ENCODE measurements at regions not wholly inside any gene's neighbourhood (a gene's known extent, or its start where the extent isn't known, plus 50 kb on each side); places are given as distances from the start of the nearest gene placed in this dataset.

DNA sequence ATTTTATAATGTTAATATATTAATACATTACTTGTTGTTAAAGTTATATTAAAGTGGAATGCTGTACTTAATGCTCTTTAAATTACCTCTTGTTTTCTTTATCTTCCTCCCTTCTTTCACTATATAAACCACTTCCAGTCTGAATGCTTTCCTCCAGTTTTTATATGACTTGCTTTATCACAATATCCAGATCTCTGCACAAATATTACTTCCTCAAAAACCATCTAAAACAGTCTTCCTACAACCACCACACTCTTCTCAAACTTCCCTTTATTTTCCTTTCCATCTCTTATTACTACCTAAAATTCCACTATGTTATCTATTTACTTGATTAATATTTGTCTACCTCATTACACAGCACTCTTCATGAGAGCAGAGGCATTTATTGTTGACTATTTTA lies 956.6 kb downstream of the LRFN5 start:
- Histone ChIP-seq H3K4me2 (no peak overlapping the region), H3K9me2 (ENCODE audit: insufficient read depth) (no peaks in the 10 kb centered on the region; the same call in 1 of the 2 replicates), H3K27ac (ENCODE audit: low read depth) (no peak overlapping the region), H3K79me2 (replicated peaks; ENCODE audit: insufficient read depth) (no peaks in the 10 kb centered on the region), H3K4me1 (ENCODE audit: insufficient read depth) (no peaks in the 10 kb centered on the region), H3K36me3 (ENCODE audit: insufficient read depth) (no peaks in the 10 kb centered on the region), H3K4me3 (no peak overlapping the region), H3K27me3 (ENCODE audit: insufficient read depth) (no peaks in the 10 kb centered on the region), H4K20me1 (replicated peaks; ENCODE audit: insufficient read depth) (no peaks in the 10 kb centered on the region), H2AFZ (no peak overlapping the region), H3F3A (replicated peaks; ENCODE audit: low read depth) (no peaks in the 10 kb centered on the region)
- no peaks in the 10 kb centered on the region; the same call in 1 of the 3 replicates for H3K9me3 Mint-ChIP-seq
- H3K4me3 Mint-ChIP-seq, result no peak overlapping the region
- peaks cover 2% of the 10 kb centered on the region for H3K27me3 Mint-ChIP-seq (ENCODE audit: insufficient read depth, low read depth, poor library complexity)
- H3K27ac Mint-ChIP-seq, result no peak overlapping the region
- no peaks in the 10 kb centered on the region; the same call in 2 of the 3 replicates for H3K36me3 Mint-ChIP-seq (ENCODE audit: low read depth)
- TF ChIP-seq JUNB (IDR thresholded peaks at IDR 0.05; ENCODE audit: unreplicated experiment) (no peak), POLR2AphosphoS5 (IDR thresholded peaks at IDR 0.05; ENCODE audit: low read depth) (no peak), NANOG (IDR thresholded peaks at IDR 0.05; ENCODE audit: borderline replicate concordance) (no peak), EZH2phosphoT487 (IDR thresholded peaks at IDR 0.05; ENCODE audit: unreplicated experiment) (no peak), STAT1 (IDR thresholded peaks at IDR 0.05; ENCODE audit: unreplicated experiment) (no peak), ZNF114 (CRISPR knock-in tag; IDR thresholded peaks at IDR 0.05) (no peak)
- TF ChIP-seq, protein P1, sequence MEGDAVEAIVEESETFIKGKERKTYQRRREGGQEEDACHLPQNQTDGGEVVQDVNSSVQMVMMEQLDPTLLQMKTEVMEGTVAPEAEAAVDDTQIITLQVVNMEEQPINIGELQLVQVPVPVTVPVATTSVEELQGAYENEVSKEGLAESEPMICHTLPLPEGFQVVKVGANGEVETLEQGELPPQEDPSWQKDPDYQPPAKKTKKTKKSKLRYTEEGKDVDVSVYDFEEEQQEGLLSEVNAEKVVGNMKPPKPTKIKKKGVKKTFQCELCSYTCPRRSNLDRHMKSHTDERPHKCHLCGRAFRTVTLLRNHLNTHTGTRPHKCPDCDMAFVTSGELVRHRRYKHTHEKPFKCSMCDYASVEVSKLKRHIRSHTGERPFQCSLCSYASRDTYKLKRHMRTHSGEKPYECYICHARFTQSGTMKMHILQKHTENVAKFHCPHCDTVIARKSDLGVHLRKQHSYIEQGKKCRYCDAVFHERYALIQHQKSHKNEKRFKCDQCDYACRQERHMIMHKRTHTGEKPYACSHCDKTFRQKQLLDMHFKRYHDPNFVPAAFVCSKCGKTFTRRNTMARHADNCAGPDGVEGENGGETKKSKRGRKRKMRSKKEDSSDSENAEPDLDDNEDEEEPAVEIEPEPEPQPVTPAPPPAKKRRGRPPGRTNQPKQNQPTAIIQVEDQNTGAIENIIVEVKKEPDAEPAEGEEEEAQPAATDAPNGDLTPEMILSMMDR (conservative IDR thresholded peaks at IDR 0.05; ENCODE audit: low read depth in 2 of 2), result no peak
- TF ChIP-seq, protein P2, sequence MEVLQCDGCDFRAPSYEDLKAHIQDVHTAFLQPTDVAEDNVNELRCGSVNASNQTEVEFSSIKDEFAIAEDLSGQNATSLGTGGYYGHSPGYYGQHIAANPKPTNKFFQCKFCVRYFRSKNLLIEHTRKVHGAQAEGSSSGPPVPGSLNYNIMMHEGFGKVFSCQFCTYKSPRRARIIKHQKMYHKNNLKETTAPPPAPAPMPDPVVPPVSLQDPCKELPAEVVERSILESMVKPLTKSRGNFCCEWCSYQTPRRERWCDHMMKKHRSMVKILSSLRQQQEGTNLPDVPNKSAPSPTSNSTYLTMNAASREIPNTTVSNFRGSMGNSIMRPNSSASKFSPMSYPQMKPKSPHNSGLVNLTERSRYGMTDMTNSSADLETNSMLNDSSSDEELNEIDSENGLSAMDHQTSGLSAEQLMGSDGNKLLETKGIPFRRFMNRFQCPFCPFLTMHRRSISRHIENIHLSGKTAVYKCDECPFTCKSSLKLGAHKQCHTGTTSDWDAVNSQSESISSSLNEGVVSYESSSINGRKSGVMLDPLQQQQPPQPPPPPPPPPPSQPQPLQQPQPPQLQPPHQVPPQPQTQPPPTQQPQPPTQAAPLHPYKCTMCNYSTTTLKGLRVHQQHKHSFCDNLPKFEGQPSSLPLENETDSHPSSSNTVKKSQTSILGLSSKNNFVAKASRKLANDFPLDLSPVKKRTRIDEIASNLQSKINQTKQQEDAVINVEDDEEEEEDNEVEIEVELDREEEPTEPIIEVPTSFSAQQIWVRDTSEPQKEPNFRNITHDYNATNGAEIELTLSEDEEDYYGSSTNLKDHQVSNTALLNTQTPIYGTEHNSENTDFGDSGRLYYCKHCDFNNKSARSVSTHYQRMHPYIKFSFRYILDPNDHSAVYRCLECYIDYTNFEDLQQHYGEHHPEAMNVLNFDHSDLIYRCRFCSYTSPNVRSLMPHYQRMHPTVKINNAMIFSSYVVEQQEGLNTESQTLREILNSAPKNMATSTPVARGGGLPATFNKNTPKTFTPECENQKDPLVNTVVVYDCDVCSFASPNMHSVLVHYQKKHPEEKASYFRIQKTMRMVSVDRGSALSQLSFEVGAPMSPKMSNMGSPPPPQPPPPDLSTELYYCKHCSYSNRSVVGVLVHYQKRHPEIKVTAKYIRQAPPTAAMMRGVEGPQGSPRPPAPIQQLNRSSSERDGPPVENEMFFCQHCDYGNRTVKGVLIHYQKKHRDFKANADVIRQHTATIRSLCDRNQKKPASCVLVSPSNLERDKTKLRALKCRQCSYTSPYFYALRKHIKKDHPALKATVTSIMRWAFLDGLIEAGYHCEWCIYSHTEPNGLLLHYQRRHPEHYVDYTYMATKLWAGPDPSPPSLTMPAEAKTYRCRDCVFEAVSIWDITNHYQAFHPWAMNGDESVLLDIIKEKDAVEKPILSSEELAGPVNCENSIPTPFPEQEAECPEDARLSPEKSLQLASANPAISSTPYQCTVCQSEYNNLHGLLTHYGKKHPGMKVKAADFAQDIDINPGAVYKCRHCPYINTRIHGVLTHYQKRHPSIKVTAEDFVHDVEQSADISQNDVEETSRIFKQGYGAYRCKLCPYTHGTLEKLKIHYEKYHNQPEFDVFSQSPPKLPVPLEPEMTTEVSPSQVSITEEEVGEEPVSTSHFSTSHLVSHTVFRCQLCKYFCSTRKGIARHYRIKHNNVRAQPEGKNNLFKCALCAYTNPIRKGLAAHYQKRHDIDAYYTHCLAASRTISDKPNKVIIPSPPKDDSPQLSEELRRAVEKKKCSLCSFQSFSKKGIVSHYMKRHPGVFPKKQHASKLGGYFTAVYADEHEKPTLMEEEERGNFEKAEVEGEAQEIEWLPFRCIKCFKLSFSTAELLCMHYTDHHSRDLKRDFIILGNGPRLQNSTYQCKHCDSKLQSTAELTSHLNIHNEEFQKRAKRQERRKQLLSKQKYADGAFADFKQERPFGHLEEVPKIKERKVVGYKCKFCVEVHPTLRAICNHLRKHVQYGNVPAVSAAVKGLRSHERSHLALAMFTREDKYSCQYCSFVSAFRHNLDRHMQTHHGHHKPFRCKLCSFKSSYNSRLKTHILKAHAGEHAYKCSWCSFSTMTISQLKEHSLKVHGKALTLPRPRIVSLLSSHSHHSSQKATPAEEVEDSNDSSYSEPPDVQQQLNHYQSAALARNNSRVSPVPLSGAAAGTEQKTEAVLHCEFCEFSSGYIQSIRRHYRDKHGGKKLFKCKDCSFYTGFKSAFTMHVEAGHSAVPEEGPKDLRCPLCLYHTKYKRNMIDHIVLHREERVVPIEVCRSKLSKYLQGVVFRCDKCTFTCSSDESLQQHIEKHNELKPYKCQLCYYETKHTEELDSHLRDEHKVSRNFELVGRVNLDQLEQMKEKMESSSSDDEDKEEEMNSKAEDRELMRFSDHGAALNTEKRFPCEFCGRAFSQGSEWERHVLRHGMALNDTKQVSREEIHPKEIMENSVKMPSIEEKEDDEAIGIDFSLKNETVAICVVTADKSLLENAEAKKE (CRISPR knock-in tag; IDR thresholded peaks at IDR 0.05), result no peak
- TF ChIP-seq, protein P3, sequence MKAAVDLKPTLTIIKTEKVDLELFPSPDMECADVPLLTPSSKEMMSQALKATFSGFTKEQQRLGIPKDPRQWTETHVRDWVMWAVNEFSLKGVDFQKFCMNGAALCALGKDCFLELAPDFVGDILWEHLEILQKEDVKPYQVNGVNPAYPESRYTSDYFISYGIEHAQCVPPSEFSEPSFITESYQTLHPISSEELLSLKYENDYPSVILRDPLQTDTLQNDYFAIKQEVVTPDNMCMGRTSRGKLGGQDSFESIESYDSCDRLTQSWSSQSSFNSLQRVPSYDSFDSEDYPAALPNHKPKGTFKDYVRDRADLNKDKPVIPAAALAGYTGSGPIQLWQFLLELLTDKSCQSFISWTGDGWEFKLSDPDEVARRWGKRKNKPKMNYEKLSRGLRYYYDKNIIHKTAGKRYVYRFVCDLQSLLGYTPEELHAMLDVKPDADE (IDR thresholded peaks at IDR 0.05), result no peak
- no peak for DNase-seq (ENCODE audit: low spot score)
- ATAC-seq, result no peak
- no peaks in the 10 kb centered on the region for H3K4me1 Mint-ChIP-seq

Data from GM23338 (cell line).